ENCODE measurements at regions not wholly inside any gene's neighbourhood (a gene's known extent, or its start where the extent isn't known, plus 50 kb on each side); places are given as distances from the start of the nearest gene placed in this dataset.

DNA sequence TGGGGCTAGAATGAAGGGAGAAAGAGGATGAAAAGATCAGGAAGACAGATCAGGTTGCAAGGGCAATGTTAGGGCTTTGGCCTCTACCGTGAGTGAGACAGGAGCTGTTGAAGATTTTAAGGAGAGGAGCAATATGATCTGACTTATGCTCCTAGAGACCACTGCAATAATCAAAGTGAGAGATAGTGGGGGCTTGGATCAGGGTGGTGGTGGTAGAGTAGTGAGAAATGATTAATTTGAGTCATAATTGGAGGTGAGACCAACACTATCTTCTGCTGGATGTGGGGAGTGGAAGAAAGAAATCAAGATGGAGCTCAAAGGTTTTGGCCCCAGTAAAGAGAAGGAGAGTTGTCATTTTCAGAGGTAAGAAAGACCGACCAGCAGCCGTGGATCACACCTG, 140.7 kb upstream of the TMEM170B start:
- TF ChIP-seq POLR2A (IDR thresholded peaks at IDR 0.05; ENCODE audit: low read depth, low read length) (no peak), POLR2AphosphoS5 (IDR thresholded peaks at IDR 0.05; ENCODE audit: low read depth, low read length) (no peak), TAF1 (IDR thresholded peaks at IDR 0.05; ENCODE audit: borderline replicate concordance, low read depth, low read length) (no peak)
